H9 (cell line): ENCODE measurements at regions not wholly inside any gene's neighbourhood (a gene's known extent, or its start where the extent isn't known, plus 50 kb on each side); places are given as distances from the start of the nearest gene placed in this dataset.

Experiments
- DNase-seq: peaks from one replicate; pipeline ENCODE4 v3.0.0-alpha.2; 2017
- H2AFZ ChIP-seq: one replicate; pipeline ENCODE4 v1.6.1; 2013; ENCODE audit warnings: mild to moderate bottlenecking, low read length, control low read depth, moderate library complexity
- H2AK5ac ChIP-seq: 2 replicates; pipeline ENCODE4 v1.6.1; 2013; ENCODE audit warnings: low read length, control low read depth, mixed read lengths; ENCODE audit not compliant: insufficient read length
- H2BK120ac ChIP-seq: one replicate; pipeline ENCODE4 v1.6.1; 2013; ENCODE audit warnings: low read depth, mild to moderate bottlenecking, low read length, control low read depth, inconsistent platforms; ENCODE audit not compliant: poor library complexity, severe bottlenecking
- H2BK12ac ChIP-seq: 2 replicates; pipeline ENCODE4 v1.6.1; 2013; ENCODE audit warnings: low read length, control low read depth, mixed read lengths, low read depth; ENCODE audit not compliant: insufficient read length
- H2BK15ac ChIP-seq: 2 replicates; pipeline ENCODE4 v1.6.1; 2013; ENCODE audit warnings: low read depth, low read length, control low read depth
- H2BK20ac ChIP-seq: one replicate; pipeline ENCODE4 v1.6.1; 2013; ENCODE audit warnings: low read depth, mild to moderate bottlenecking, low read length, control low read depth, inconsistent platforms; ENCODE audit not compliant: poor library complexity, severe bottlenecking
- H2BK5ac ChIP-seq: 2 replicates; pipeline ENCODE4 v1.6.1; 2013; ENCODE audit warnings: low read length, control low read depth, mixed read lengths; ENCODE audit not compliant: insufficient read length
- H3K14ac ChIP-seq: 2 replicates; pipeline ENCODE4 v1.6.1; 2013; ENCODE audit warnings: low read length, control low read depth; ENCODE audit not compliant: insufficient read depth
- H3K18ac ChIP-seq: 2 replicates; pipeline ENCODE4 v1.6.1; 2013; ENCODE audit warnings: low read depth, mild to moderate bottlenecking, mixed read lengths, low read length, control low read depth; ENCODE audit not compliant: insufficient read length
- H3K23ac ChIP-seq: 2 replicates; pipeline ENCODE4 v1.6.1; 2013; ENCODE audit warnings: low read length, control low read depth, mixed read lengths, low read depth; ENCODE audit not compliant: insufficient read length
- H3K23me2 ChIP-seq: 2 replicates; pipeline ENCODE4 v1.6.1; 2013; ENCODE audit warnings: low read depth, mild to moderate bottlenecking, mixed read lengths, low read length, control low read depth; ENCODE audit not compliant: insufficient read length, poor library complexity, severe bottlenecking
- H3K27ac ChIP-seq: 2 replicates; pipeline ENCODE4 v1.5.1; 2013; ENCODE audit warnings: low read length, control low read depth, mixed read lengths, low read depth; ENCODE audit not compliant: insufficient read length
- H3K27me3 ChIP-seq: 2 replicates; pipeline ENCODE4 v1.6.1; 2013; ENCODE audit warnings: low read length, control low read depth, inconsistent platforms; ENCODE audit not compliant: insufficient read depth
- H3K4ac ChIP-seq: 2 replicates; pipeline ENCODE4 v1.6.1; 2013; ENCODE audit warnings: low read depth, mild to moderate bottlenecking, control low read depth, inconsistent platforms, low read length, moderate library complexity
- H3K4me1 ChIP-seq: 2 replicates; pipeline ENCODE4 v1.6.1; 2013; ENCODE audit warnings: low read length, control low read depth, inconsistent platforms; ENCODE audit not compliant: insufficient read depth
- H3K4me2 ChIP-seq: 2 replicates; pipeline ENCODE4 v1.6.1; 2013; ENCODE audit warnings: low read length, control low read depth, mixed read lengths; ENCODE audit not compliant: insufficient read length, insufficient read depth
- H3K56ac ChIP-seq: 2 replicates; pipeline ENCODE4 v1.6.1; 2013; ENCODE audit warnings: low read depth, mild to moderate bottlenecking, mixed read lengths, low read length, control low read depth; ENCODE audit not compliant: insufficient read length
- H3K79me1 ChIP-seq: 2 replicates; pipeline ENCODE4 v1.6.1; 2013; ENCODE audit warnings: low read depth, mild to moderate bottlenecking, moderate library complexity, low read length, control low read depth, inconsistent platforms; ENCODE audit not compliant: insufficient read depth, poor library complexity, severe bottlenecking
- H3K79me2 ChIP-seq: 2 replicates; pipeline ENCODE4 v1.6.1; 2013; ENCODE audit warnings: low read length, control low read depth, inconsistent platforms; ENCODE audit not compliant: insufficient read depth
- H3K9ac ChIP-seq: 2 replicates; pipeline ENCODE4 v1.6.1; 2013; ENCODE audit warnings: low read length, control low read depth, mixed read lengths; ENCODE audit not compliant: insufficient read length; ENCODE audit errors: extremely low read depth
- H3K9me3 ChIP-seq: one replicate; pipeline ENCODE4 v1.6.1; 2013; ENCODE audit warnings: low read depth, low read length, inconsistent platforms; ENCODE audit not compliant: control insufficient read depth
- H3T11ph ChIP-seq: one replicate; pipeline ENCODE4 v1.6.1; 2013; ENCODE audit warnings: mild to moderate bottlenecking, low read length, control low read depth, inconsistent platforms
- H4K20me1 ChIP-seq: one replicate; pipeline ENCODE4 v1.6.1; 2013; ENCODE audit not compliant: control insufficient read depth, insufficient read length, insufficient read depth
- H4K5ac ChIP-seq: 2 replicates; pipeline ENCODE4 v1.6.1; 2013; ENCODE audit warnings: low read depth, mild to moderate bottlenecking, mixed read lengths, low read length, control low read depth; ENCODE audit not compliant: insufficient read length
- H4K8ac ChIP-seq: replicated peaks from 2 replicates; pipeline ENCODE4 v1.6.1; 2013; ENCODE audit warnings: low read length, control low read depth, mixed read lengths, low read depth; ENCODE audit not compliant: insufficient read length
- H4K91ac ChIP-seq: 2 replicates; pipeline ENCODE4 v1.6.1; 2013; ENCODE audit warnings: low read depth, mild to moderate bottlenecking, moderate library complexity, mixed read lengths, low read length, control low read depth; ENCODE audit not compliant: insufficient read length
- H3K27ac Mint-ChIP-seq, 3 experiments: 2 replicates in 2 of 3; 3 replicates in 1 of 3; pipeline ENCODE4 v1.8.0; 2020 to 2021; ENCODE audit warnings: mixed read lengths in 3 of 3, mild to moderate bottlenecking in 1 of 3, moderate library complexity in 1 of 3
- H3K27me3 Mint-ChIP-seq: 2 replicates; pipeline ENCODE4 v1.8.0; 2021; ENCODE audit warnings: low read depth, mild to moderate bottlenecking, moderate library complexity, mixed read lengths
- H3K36me3 Mint-ChIP-seq, 3 experiments: 2 replicates in 2 of 3; 3 replicates in 1 of 3; pipeline ENCODE4 v1.8.0; 2020 to 2021; ENCODE audit warnings: low read depth in 3 of 3, mixed read lengths in 3 of 3; ENCODE audit not compliant: insufficient read depth in 1 of 3
- H3K4me1 Mint-ChIP-seq, 2 experiments: 2 replicates each; pipeline ENCODE4 v1.8.0; 2020; ENCODE audit warnings: mixed read lengths in 2 of 2
- H3K4me3 Mint-ChIP-seq, 2 experiments: 2 replicates in 1 of 2; 3 replicates in 1 of 2; pipeline ENCODE4 v1.8.0; 2020 to 2021; ENCODE audit warnings: mild to moderate bottlenecking in 2 of 2, mixed read lengths in 2 of 2, moderate library complexity in 1 of 2
- H3K9me3 Mint-ChIP-seq, 2 experiments: 2 replicates in 1 of 2; 3 replicates in 1 of 2; pipeline ENCODE4 v1.8.0; 2020; ENCODE audit warnings: mild to moderate bottlenecking in 2 of 2, mixed read lengths in 2 of 2, moderate library complexity in 1 of 2
- CTCF ChIP-seq: fragments of 200-600 bp; sonication (generic); conservative IDR thresholded peaks from 3 replicates; pipeline ENCODE4 v1.8.0; 2021; ENCODE audit warnings: antibody characterized with exemption, mild to moderate bottlenecking
- WGBS: extraction: QIAGEN DNeasy Blood & Tissue Kit; methylation state at CpG from one replicate; pipeline ENCODE4 v1.1.7; 2013; ENCODE audit warnings: missing lambda C conversion rate, low lambda C conversion rate, mixed read lengths; ENCODE audit not compliant: insufficient read length; ENCODE audit errors: extremely low coverage; 5-methylcytosine and 5-hydroxymethylcytosine counted together

DNA sequence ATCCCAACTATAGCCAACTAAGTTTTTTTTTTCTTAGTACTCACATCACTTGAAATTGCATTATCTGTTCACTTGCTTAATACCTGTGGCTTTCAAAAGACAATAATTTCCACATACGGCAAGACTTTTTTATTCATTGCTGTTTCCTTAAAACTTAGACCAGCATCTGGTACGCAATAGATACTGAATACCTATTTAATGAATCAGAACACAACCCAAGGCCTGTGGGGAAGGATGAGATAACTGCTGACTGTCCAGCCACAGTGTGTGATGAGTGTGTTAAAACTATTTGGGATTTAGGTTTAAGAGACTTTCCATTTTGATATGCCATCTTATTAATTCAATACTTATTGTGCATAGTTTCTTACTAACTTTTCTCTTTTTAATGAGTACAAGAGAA lies 988.7 kb downstream of the NTRK3 start:
- Histone ChIP-seq H2BK15ac (no peak overlapping the region), H2BK20ac (no peak overlapping the region), H3K9ac (no peak overlapping the region), H3K27ac (no peak overlapping the region), H3K79me1 (no peaks in the 10 kb centered on the region), H4K5ac (no peak overlapping the region), H4K91ac (no peak overlapping the region), H3K14ac (no peak overlapping the region), H3T11ph (no peak overlapping the region), H3K4me2 (no peak overlapping the region), H3K56ac (no peak overlapping the region), H3K23me2 (no peaks in the 10 kb centered on the region), H3K4me1 (no peaks in the 10 kb centered on the region), H3K4ac (no peak overlapping the region), H4K20me1 (no peaks in the 10 kb centered on the region), H2AK5ac (no peak overlapping the region), H2AFZ (no peak overlapping the region), H2BK120ac (no peak overlapping the region), H3K27me3 (no peaks in the 10 kb centered on the region), H4K8ac (no peak overlapping the region), H2BK5ac (no peak overlapping the region), H3K9me3 (no peaks in the 10 kb centered on the region), H3K79me2 (no peaks in the 10 kb centered on the region), H3K23ac (no peak overlapping the region), H2BK12ac (no peak overlapping the region), H3K18ac (no peak overlapping the region)
- H3K27ac Mint-ChIP-seq = no peak overlapping the region
- no peaks in the 10 kb centered on the region for H3K27me3 Mint-ChIP-seq
- no peak for TF ChIP-seq CTCF
- no CpG with 5 or more reads among the region's 2 CpGs for WGBS
- peaks cover 0 to 7% (median under 1%) of the 10 kb centered on the region in 3 experiments; a peak in 3 of 7 replicates for H3K36me3 Mint-ChIP-seq
- no peak for DNase-seq
- H3K4me3 Mint-ChIP-seq = no peak overlapping the region
- peaks cover 5 to 6% of the 10 kb centered on the region in 2 experiments; a peak in 4 of 5 replicates for H3K9me3 Mint-ChIP-seq
- H3K4me1 Mint-ChIP-seq = peaks cover 14 to 21% of the 10 kb centered on the region in 2 experiments
